ENCODE measurements at regions not wholly inside any gene's neighbourhood (a gene's known extent, or its start where the extent isn't known, plus 50 kb on each side); places are given as distances from the start of the nearest gene placed in this dataset.

DNA sequence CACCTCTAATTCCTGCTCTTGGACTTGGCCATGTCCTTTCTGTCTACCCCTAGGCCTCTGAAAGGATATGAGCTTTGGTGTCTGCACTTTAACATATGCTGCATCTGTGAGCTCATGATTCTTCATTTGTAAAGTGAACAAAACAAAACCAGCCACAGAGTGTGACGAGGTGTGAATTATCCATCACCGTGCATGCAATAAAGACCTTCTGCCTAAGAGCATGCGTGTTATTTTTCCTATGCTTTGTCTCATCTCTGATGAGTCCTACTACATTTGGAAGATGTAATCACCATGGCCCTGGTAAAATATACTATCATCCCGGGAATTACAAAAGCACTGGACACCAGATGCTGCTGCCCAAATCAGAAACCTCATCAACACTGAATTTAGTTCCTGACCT lies 103.5 kb upstream of the KCNAB1 start:
- Histone ChIP-seq H3K4me1 (ENCODE audit: insufficient read depth, low read length) (no peaks in the 10 kb centered on the region), H3K27me3 (ENCODE audit: insufficient read depth, low read length) (no peaks in the 10 kb centered on the region), H3K9me3 (ENCODE audit: insufficient read depth, low read depth, low read length) (no peaks in the 10 kb centered on the region), H4K20me1 (ENCODE audit: insufficient read depth, low read length) (no peaks in the 10 kb centered on the region), H3K36me3 (ENCODE audit: insufficient read depth, low read length) (no peaks in the 10 kb centered on the region), H3K4me2 (ENCODE audit: low read length) (no peak overlapping the region), H3K4me3 (ENCODE audit: insufficient read depth, low read depth, low read length) (no peak overlapping the region), H3K9ac (ENCODE audit: low read length) (no peak overlapping the region), H2AFZ (ENCODE audit: low read depth, low read length) (no peak overlapping the region), H3K27ac (ENCODE audit: low read depth, low read length) (no peak overlapping the region), H3K79me2 (ENCODE audit: insufficient read depth, low read length) (no peaks in the 10 kb centered on the region)
- no peak for FAIRE-seq
- H3K27me3 Mint-ChIP-seq (ENCODE audit: low read depth, unreplicated experiment): no peaks in the 10 kb centered on the region
- no peaks in the 10 kb centered on the region for H3K36me3 Mint-ChIP-seq (ENCODE audit: low read depth, unreplicated experiment)
- no peaks in the 10 kb centered on the region for H3K4me1 Mint-ChIP-seq (ENCODE audit: low read depth, unreplicated experiment)
- TF ChIP-seq EZH2 (IDR thresholded peaks at IDR 0.05; ENCODE audit: insufficient read depth, low read length): no peak
- TF ChIP-seq, protein P1, sequence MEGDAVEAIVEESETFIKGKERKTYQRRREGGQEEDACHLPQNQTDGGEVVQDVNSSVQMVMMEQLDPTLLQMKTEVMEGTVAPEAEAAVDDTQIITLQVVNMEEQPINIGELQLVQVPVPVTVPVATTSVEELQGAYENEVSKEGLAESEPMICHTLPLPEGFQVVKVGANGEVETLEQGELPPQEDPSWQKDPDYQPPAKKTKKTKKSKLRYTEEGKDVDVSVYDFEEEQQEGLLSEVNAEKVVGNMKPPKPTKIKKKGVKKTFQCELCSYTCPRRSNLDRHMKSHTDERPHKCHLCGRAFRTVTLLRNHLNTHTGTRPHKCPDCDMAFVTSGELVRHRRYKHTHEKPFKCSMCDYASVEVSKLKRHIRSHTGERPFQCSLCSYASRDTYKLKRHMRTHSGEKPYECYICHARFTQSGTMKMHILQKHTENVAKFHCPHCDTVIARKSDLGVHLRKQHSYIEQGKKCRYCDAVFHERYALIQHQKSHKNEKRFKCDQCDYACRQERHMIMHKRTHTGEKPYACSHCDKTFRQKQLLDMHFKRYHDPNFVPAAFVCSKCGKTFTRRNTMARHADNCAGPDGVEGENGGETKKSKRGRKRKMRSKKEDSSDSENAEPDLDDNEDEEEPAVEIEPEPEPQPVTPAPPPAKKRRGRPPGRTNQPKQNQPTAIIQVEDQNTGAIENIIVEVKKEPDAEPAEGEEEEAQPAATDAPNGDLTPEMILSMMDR (IDR thresholded peaks at IDR 0.05; ENCODE audit: insufficient read depth, low read depth, low read length): no peak
- H3K27ac Mint-ChIP-seq (ENCODE audit: unreplicated experiment): no peak overlapping the region
- no peak for DNase-seq (ENCODE audit: low read depth)
- no peaks in the 10 kb centered on the region for H3K9me3 Mint-ChIP-seq (ENCODE audit: unreplicated experiment)
- no peak overlapping the region for H3K4me3 Mint-ChIP-seq (ENCODE audit: unreplicated experiment)

DNA sequence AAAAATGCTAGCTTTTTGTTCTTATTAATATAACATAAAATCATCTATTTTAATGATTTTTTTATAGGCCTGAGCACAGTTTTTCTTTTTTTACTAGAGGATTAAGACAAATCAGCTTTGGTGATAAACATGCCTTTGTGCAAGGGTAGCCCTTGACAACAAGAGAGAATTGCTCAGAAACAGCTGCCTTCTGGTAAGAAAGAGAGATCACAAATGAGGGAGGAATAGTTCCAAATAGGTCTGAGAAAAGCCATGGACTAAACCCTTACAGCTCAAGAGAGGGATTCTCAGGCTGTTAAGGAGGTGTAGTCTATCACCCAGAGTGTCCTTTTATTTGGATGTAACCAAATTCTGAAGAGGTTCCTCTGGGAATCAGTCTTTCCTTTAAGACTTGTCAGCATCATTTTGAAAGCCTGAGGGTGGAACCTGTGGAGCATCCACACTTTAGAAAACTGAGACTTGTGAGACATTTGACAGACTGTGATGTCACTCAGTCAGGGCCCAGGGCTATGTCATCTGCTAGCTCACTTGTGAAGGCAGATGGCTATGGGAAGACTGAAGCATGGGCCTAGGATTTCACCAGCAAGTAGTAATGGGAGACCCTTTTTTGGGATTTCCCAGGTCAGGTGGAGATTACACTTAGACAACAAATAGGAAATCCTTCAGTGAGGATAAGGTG lies 102.9 kb upstream of the KCNAB1 start:
- Histone ChIP-seq H3K4me2 (ENCODE audit: low read length) (no peak overlapping the region), H3K4me3 (ENCODE audit: insufficient read depth, low read depth, low read length) (no peak overlapping the region), H3K79me2 (ENCODE audit: insufficient read depth, low read length) (no peaks in the 10 kb centered on the region), H3K9me3 (ENCODE audit: insufficient read depth, low read depth, low read length) (no peaks in the 10 kb centered on the region), H3K27ac (ENCODE audit: low read depth, low read length) (no peak overlapping the region), H2AFZ (ENCODE audit: low read depth, low read length) (no peak overlapping the region), H3K9ac (ENCODE audit: low read length) (no peak overlapping the region), H4K20me1 (ENCODE audit: insufficient read depth, low read length) (no peaks in the 10 kb centered on the region), H3K27me3 (ENCODE audit: insufficient read depth, low read length) (no peaks in the 10 kb centered on the region), H3K36me3 (ENCODE audit: insufficient read depth, low read length) (no peaks in the 10 kb centered on the region), H3K4me1 (ENCODE audit: insufficient read depth, low read length) (no peaks in the 10 kb centered on the region)
- H3K9me3 Mint-ChIP-seq (ENCODE audit: unreplicated experiment): peaks cover 2% of the 10 kb centered on the region
- no peak overlapping the region for H3K4me3 Mint-ChIP-seq (ENCODE audit: unreplicated experiment)
- no peak overlapping the region for H3K27ac Mint-ChIP-seq (ENCODE audit: unreplicated experiment)
- no peak for FAIRE-seq
- TF ChIP-seq, protein P1 (IDR thresholded peaks at IDR 0.05; ENCODE audit: insufficient read depth, low read depth, low read length): no peak
- no peak for TF ChIP-seq EZH2 (IDR thresholded peaks at IDR 0.05; ENCODE audit: insufficient read depth, low read length)
- DNase-seq (ENCODE audit: low read depth): no peak
- H3K36me3 Mint-ChIP-seq (ENCODE audit: low read depth, unreplicated experiment): no peaks in the 10 kb centered on the region
- H3K27me3 Mint-ChIP-seq (ENCODE audit: low read depth, unreplicated experiment): no peaks in the 10 kb centered on the region
- no peaks in the 10 kb centered on the region for H3K4me1 Mint-ChIP-seq (ENCODE audit: low read depth, unreplicated experiment)

DNA sequence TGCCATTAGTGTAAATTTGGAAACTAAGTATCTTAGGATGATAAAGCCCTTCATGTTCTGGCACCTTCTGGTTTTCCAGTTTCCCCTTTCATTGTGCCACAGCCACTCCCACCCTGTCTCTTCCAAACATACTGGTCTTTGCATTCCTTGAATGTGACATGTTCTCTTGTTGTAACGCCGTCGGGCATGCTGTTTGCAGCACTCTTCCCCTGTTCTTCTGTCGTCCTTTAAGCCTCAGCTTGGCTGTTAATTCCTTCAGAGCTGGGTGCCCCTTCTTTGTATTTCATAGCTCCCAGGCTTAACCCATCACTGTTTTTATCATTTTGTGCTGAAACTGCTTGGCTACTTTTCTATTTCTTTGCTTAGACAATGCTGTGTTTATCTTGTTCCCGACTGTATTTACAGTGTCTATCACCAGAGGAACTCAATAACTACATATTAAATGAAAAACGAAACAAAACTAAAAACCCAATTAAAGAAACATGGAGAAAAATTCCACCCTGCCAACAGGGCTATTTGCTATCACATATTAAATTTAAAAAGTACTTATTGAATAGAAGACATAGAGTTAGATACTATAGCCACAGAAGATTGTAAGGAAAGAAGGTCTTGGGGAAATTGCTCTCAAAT lies 95.4 kb upstream of the KCNAB1 start:
- Histone ChIP-seq H3K4me2 (ENCODE audit: low read length) (peak overlapping the region; percentile 65), H3K4me3 (ENCODE audit: insufficient read depth, low read depth, low read length) (peak overlapping the region; percentile 9), H3K36me3 (ENCODE audit: insufficient read depth, low read length) (no peaks in the 10 kb centered on the region), H3K9ac (ENCODE audit: low read length) (peak overlapping the region; percentile 5), H3K27ac (ENCODE audit: low read depth, low read length) (no peak overlapping the region), H3K27me3 (ENCODE audit: insufficient read depth, low read length) (no peaks in the 10 kb centered on the region), H3K9me3 (ENCODE audit: insufficient read depth, low read depth, low read length) (no peaks in the 10 kb centered on the region), H2AFZ (ENCODE audit: low read depth, low read length) (peak overlapping the region; percentile 27), H4K20me1 (ENCODE audit: insufficient read depth, low read length) (no peaks in the 10 kb centered on the region), H3K79me2 (ENCODE audit: insufficient read depth, low read length) (no peaks in the 10 kb centered on the region), H3K4me1 (ENCODE audit: insufficient read depth, low read length) (no peaks in the 10 kb centered on the region)
- Mint-ChIP-seq H3K9me3 (ENCODE audit: unreplicated experiment) (peaks cover 2% of the 10 kb centered on the region), H3K27me3 (ENCODE audit: low read depth, unreplicated experiment) (no peaks in the 10 kb centered on the region), H3K36me3 (ENCODE audit: low read depth, unreplicated experiment) (no peaks in the 10 kb centered on the region), H3K4me3 (ENCODE audit: unreplicated experiment) (no peak overlapping the region), H3K4me1 (ENCODE audit: low read depth, unreplicated experiment) (peaks cover 5% of the 10 kb centered on the region), H3K27ac (ENCODE audit: unreplicated experiment) (no peak overlapping the region)
- DNase-seq (ENCODE audit: low read depth): peak; percentile 18
- FAIRE-seq: peak; percentile 29
- TF ChIP-seq, protein P1 (IDR thresholded peaks at IDR 0.05; ENCODE audit: insufficient read depth, low read depth, low read length): no peak
- TF ChIP-seq EZH2 (IDR thresholded peaks at IDR 0.05; ENCODE audit: insufficient read depth, low read length): no peak

Measured in astrocyte (in vitro differentiated cells and primary cell).